Coronary artery (tissue), 2 donors: ENCODE measurements at regions not wholly inside any gene's neighbourhood (a gene's known extent, or its start where the extent isn't known, plus 50 kb on each side); places are given as distances from the start of the nearest gene placed in this dataset.
"Not testable (repeated sequence)": the region's sequence is repeated elsewhere in the genome, so short reads cannot be mapped to it uniquely, and the experiment has no call there.

ENCODE experiments used
- DNase-seq: peaks from one replicate; pipeline ENCODE4 v3.0.0-alpha.2; 2017; ENCODE audit warnings: low spot score
- H3K27ac ChIP-seq, 2 donors: fragments of 200-600 bp; sonication (generic); one replicate each; pipeline ENCODE4 v1.5.1; 2016 to 2019
- H3K4me3 ChIP-seq: fragments of 200-600 bp; sonication (generic); 2 replicates; pipeline ENCODE4 v1.5.1; 2016; ENCODE audit warnings: mild to moderate bottlenecking, moderate library complexity
- CTCF ChIP-seq: fragments of 200-600 bp; sonication (generic); IDR thresholded peaks from one replicate; pipeline ENCODE4 v1.5.1; 2019; ENCODE audit warnings: antibody characterized with exemption

- Histone ChIP-seq H3K4me3 (no peak overlapping the region), H3K27ac (no peak overlapping the region)
- no peak for TF ChIP-seq CTCF
- no peak for DNase-seq
These were observed 186.5 kb upstream of the SPRY2 start for GRCh38 chr13:80527400-80527799.

- no peak for TF ChIP-seq CTCF
- DNase-seq, result no peak
- Histone ChIP-seq H3K4me3 (no peak overlapping the region), H3K27ac (no peak overlapping the region)
These were observed 183.7 kb upstream of the SPRY2 start for GRCh38 chr13:80524447-80525215.

GRCh38 chr13:80523134-80523533 lies 182.2 kb upstream of the SPRY2 start:
- no peak for TF ChIP-seq CTCF
- DNase-seq, result no peak
- Histone ChIP-seq H3K27ac (no peak overlapping the region), H3K4me3 (no peak overlapping the region)

- DNase-seq, H3K4me3 ChIP-seq, H3K27ac ChIP-seq: not testable (repeated sequence)
These were observed 181.5 kb upstream of the SPRY2 start for GRCh38 chr13:80522463-80522862.

GRCh38 chr13:80516818-80517348 lies 176.0 kb upstream of the SPRY2 start:
- no peak for TF ChIP-seq CTCF
- Histone ChIP-seq H3K4me3 (no peak overlapping the region), H3K27ac (no peak overlapping the region)
- DNase-seq, result no peak

- Histone ChIP-seq H3K4me3 (no peak overlapping the region), H3K27ac (no peak overlapping the region)
- DNase-seq, result no peak
- no peak for TF ChIP-seq CTCF
These were observed 174.4 kb upstream of the SPRY2 start for GRCh38 chr13:80515296-80515695.

GRCh38 chr13:80513196-80513595 lies 172.3 kb upstream of the SPRY2 start:
- Histone ChIP-seq H3K4me3 (no peak overlapping the region), H3K27ac (no peak overlapping the region)
- DNase-seq, result no peak
- no peak for TF ChIP-seq CTCF
